Hypothalamus (tissue), 51 donors: ENCODE measurements at regions not wholly inside any gene's neighbourhood (a gene's known extent, or its start where the extent isn't known, plus 50 kb on each side); places are given as distances from the start of the nearest gene placed in this dataset.
A peak's percentile ranks its signal among the peaks of the same experiment; 100 is the strongest.

Experiments used
- DNase-seq, 51 donors: peaks; one replicate each; lab custom pipeline; 2025; lab: John Stamatoyannopoulos, UW

DNA sequence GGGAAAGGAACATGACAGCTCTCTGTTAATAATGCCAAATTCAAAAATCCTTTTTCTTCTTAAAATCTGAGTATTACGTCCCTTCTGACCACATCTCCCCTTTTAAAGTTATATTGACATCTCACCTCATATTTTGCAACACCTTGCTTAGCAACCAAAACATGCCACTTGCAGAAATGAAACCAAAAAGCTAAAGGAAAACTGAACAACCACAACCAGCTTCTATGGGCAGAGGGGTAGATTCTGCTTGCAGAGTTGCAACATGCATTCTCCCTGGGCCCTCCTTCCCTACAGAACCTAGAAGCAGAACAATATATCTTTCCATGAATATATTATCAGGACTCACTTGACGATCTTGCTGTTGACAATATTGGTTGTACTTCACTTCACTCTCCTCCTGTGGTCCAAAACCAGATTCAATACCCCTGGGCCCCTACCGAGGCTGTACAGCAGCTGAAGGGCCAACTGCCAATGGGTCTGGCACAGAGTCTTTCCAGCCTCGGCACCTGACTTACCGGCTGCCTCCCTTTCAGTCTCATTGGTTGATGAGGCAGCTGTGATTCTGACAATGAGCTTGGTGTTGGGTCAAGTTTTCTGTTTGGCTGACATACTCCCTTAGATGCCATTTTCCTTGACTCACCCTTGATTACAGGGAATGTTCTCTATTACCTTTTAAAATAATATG is 616.6 kb downstream of the ZEB2 start:
- DNase-seq: peak in 17 of 51 donors; percentile 0 to 15 (median 6)

DNA sequence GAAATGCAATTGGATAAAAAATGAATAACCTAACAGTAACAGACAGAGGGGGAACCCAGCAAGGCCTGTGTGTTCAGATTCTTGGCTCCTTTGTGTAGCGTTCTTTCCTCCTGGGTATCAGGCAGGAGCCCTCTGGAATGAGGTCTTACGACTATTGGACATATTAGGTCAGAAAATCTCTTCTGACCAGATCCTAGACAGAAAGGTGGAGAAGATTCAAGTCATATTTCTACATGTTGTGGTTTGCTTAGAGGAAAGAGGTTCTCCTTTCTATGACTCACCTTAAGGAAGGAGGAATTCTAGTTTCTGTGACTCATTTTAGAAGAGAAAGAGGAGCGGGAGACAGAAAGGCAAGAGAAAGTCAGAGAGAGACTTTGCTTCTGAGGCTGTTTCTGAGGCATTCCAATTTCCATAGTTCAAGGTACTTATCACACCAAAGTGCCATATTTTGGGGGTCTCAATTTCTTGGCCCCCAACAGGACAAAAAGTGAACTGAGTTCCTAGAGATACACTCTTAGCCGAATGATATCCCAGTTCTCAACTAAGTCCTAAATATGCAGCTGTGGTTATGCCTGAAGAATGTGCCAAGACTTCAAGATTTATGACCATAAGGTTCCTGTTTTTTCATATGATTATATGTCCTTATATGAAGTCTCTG is 618.6 kb downstream of the ZEB2 start:
- no peak for DNase-seq

DNA sequence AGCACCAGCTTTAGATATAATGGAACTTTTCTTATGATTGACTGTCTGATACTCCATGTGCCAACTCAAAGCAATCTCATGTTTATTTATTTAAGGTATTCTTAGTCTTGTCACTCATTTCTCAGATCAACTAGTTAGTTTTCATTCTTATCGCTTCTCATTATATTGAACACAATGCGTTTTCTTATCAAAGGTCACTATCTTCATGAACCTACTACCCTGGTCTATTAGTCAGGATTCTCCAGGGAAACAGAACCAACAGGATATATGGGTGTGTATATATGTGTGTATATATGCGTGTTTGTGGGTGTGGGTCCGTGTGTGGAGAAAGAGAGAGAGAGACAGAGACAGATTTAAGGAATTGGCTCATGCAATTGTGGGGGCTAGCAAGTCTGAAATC is 619.9 kb downstream of the ZEB2 start:
- no peak for DNase-seq

DNA sequence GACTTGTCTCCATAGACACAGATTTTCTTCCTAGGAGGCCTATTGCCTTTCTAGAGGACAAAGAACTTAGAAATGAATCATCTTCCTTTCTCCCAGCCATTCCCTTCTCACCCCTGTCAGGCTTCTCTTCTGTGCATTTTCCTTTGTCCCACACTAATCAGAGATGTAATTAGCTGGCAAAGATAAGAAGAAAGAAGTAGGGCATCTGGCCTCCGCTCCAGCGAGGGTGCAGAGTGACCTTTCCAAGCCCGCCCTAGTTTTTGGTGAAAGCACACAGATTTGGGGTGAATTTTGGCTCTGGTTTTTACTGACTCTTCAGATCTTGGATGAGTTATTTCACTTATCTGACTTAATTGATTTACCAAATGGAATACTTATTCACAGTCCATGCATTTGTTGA is 626.5 kb downstream of the ZEB2 start:
- DNase-seq: no peak

DNA sequence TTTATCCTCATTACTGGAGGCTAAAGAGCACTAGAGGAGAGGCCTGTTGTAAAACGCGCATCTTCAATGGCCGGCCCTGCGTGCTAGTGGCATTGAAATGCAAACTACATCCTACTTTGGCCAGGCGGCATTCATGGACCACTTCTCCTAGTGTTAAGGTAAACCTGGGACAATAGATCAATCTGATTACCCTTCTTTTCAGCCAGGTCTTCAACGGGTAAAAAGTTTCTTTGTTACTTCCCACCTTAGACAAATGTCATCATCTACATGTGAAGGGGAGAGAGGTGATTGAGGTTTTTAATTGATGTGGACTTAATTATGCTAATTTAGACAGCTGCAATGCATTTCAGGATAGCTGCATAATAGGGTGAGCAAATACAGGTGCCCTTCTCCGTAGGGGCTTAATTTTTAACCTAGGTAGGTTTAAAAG is 628.0 kb downstream of the ZEB2 start:
- DNase-seq: no peak

DNA sequence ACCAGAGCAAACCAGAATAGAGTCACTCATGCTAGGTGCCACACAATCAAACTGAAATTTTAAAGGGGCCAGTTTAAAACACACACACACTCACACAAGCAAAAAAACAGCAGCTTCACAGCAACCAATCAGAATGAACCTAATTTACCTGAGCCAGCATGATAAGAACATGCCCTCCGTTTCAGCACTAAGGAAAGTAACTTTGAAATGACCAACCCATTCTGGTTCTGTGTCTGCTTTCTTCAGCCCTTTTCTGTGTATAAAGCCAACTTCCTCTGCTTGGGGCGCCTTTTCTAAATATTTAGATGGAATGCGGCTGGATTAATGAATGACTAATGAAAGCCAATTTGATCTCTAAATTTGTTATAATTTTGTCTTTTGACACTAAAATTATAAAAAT is 629.1 kb downstream of the ZEB2 start:
- no peak for DNase-seq

DNA sequence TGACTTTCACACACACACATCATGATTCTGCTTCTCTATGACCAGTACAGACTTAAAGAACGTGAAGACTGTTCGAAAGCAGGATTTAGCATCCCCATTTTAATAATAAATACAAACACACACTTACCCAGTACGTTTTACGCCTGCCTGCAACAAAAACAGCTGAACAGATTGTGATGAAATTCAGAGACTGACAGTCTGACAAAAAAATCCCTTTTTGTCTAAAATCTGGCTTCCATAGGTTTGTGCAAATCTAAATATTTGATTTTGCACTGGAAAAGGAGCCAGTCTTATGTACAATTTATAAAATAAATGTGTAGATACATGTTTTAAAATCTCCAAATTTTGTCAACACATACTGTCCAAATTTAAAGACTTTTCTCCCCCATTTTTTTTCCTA is 630.7 kb downstream of the ZEB2 start:
- no peak for DNase-seq

DNA sequence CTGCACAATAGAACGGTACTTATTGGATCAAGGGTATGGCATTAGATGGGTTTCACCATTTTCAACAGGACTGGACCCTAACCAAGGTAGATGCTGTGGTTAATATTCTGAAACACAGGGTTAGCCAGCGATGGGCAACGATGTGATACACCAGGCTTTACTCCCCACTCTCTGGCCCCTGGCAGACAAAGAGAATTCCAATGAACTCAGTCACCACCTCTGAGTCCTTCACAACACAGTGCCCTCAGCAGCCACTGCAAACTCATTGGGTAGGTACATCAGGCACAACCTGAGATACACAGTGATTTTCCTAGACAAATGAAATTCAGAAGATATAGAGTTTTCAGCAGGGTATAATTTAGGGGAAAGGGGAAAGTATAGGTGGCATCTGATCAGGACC is 634.5 kb downstream of the ZEB2 start:
- DNase-seq: no peak

DNA sequence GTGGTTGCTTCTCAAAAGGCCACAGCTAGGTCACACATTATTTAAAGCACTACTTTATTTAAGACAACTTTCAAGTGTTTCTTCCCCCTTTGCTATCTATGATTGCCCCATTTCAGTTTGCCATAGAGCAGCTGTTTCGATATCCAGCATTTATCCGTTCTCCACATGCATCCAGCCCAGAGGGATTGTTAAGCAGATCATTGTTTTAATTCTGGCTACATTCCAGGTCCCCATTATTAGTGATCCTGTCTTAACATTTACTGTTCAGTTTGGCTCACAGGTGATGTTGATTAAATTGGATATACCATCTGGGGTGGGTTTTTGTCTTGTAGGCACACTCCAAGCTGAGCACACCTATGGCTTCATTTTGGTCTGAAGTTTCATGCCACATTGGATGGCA is 638.7 kb downstream of the ZEB2 start:
- DNase-seq: no peak

DNA sequence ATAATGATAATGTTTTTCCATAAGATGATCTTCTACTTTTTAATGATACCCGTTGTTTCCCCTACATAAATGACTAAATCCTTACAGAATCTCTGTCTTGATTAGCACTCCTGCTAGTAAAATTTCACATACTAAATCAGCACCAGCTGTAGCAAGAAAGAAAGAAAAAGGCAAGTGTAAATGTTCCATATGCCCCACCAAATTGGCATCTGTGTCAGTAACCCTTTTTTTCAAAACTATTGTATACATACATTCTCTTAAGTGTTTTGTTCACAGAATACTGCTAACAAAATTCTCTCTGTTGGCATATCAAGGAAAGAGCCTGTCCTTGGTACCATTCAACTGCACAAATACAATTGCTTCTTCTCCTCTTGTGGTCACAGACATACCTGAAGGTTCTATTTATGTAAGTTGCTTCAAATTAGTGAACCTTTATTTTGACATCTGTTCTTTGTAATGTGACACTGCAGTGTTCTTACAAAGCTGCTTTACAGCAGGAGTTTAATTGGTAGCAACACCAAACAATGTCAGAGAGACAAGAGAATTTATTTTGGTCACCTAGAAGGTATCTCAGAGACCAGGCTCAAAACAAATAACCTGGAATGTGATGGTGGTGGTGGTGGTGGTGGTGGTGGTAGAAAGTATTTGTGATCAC is 641.9 kb downstream of the ZEB2 start:
- no peak for DNase-seq

DNA sequence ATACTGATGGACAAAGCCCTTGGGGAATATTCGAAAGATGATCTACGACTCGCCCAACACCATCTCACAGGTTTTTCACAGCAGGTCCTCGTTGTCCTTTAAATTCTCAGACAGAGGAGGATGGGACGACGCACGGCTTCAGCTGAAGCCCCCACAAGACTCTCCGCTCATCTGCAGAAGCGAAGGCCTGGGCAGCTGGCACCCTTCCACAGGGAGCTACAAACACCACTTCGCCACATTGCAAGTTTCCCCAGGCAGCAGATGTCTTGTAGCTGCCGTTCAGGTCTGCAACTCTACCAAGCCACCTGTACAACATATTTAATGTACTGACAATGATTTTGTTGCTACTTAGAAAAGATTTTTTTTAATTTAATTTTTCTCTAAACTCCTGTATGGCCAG is 642.9 kb downstream of the ZEB2 start:
- no peak for DNase-seq

DNA sequence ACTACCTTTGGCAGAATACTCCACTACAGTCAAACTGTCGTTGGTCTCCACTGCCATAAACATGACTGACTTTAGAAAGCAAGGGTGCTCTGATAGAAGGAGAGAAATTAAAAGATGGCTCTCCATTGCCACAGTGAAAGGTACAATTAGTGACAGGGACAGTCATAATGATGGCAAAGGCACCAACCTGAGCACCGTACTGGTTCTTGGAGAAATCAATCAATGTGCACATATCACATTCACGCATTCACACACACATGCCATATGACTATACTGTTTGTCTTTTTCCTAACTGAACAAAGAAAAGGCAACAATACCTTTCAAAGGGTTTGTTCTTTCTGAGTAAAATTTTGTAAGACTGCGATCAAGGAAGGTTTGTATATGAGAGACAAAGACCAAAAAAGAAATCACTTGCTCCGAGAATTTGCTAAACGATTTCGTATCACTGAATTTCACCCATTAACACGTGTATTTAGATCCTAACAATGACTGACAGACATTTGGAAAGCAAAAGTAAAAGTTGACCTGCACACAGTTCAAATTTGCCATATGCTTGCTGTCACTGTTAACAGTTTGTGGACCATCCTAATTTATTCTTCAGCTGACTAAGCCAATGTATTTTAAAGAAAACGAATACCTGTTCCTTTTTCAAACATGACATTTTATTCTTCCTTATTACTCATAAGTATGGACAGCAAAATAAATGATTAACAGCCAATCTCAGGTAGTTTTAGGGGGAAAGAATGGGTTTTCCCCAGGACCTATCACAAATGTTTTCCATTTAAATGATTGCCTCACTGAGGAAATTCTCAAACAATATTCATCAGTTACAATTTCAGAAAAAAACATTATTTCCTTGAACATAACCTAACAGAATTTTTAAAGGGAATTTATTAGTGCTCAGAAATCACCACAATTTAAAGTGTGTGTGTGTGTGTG is 644.4 kb downstream of the ZEB2 start:
- DNase-seq: no peak

DNA sequence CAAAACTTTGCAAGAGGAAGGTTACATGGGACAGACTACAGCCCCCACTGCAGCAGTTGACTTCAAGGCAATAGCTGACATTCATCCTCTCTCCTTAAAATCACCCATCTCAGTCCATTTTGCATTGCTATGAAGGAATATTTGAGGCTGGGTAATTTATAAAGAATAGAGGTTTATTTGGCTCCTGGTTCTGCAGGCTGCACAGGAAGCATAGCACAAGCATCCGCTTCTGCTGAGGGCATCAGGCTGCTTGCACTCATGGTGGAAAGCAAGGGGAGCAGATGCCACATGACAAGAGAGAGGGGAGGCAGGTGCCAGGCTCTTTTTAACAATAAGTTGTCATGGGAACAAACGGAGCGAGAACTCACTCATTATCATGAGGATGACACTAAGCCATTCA is 646.0 kb downstream of the ZEB2 start:
- DNase-seq: no peak

DNA sequence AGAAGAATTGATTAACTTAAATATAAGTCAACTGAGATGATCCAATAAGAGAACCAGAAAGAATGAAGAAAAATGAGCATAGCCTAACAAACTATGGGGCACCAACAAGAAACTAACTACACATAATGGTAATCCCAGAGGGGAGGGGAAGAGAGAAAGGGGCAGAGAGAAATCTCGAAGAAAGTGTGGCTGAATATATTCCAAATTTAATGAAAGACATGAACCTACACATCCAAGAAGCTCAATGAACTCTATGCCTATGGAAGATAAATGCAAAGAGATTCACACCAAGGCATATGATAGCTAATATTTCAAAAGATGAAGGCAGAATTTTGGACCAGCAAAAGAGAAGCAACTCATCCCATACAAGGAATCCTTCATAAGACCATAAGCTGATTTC is 649.2 kb downstream of the ZEB2 start:
- no peak for DNase-seq

DNA sequence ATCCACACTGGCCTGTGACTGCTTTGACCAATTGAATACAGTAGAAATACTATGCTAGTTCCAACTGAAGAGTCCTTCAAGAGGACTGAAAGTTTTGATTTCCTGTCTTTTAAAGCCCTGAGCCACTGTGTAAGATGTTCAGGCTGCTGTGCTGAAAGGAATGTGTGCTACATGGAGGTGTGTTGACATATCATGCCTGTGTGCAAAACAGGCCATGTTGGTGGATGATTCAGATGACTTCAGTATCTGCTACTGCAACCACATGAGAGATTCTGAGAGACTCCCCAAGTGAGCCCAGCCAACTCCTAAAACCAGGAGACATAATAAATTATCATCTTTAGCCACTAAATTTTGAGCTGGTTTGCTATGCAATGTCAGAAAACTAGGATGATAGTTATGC is 662.9 kb downstream of the ZEB2 start:
- no peak for DNase-seq

DNA sequence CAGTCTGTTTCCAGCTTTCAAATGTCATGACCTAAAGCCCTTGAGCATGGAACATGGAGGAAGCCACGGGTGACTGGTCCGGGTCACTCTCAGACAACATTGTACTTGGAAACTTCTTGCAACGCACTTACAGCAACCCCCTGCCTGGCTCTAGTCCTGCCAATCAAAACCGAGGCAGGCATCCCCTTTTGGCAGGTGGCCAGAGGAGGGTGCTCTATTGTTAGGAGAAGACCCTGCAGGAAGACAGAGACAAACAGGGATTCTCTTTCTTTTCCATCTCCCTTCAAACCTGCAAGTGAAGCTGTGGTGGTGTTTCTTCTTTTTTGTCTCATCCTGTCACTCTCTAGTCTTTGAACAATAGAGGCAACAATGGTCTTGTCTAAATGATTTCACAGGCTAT is 667.2 kb downstream of the ZEB2 start:
- DNase-seq: peak in 1 of 51 donors; percentile 0

DNA sequence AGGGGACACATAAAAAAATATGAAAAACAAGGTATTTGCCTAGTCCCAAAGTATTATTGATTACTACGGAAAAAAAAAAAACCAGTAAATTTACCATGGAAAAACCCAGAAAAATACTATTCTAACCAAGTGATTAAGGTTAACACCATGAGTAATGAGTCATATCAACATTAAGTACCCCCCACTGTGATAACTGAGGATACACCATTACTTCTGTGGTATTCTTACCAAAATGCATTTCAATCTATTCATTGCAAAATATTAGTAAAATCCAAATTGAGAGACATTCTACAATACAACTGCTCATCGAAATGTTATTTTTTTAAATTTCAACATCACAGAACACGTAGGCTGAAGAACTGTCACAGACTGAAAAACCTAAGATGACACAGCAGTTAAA is 669.8 kb downstream of the ZEB2 start:
- no peak for DNase-seq

DNA sequence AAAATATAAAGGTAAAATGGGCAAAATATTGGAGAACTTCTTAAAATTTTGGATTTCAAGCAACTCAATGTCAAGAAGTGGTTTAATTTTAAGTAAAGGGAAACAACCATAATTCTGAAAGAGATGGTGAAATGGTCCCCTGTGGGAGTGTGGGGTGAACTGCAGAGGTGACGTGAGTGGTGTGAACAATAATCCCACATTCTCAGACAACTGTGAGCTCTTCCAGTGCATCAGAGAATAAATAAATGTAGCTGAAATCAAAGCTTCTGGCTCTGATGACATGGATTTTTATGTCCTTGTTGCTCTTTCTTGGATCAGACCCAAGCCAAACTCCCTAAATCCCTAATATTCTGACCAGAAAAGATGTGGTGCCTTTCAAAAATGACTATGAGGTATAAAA is 672.7 kb downstream of the ZEB2 start:
- no peak for DNase-seq

DNA sequence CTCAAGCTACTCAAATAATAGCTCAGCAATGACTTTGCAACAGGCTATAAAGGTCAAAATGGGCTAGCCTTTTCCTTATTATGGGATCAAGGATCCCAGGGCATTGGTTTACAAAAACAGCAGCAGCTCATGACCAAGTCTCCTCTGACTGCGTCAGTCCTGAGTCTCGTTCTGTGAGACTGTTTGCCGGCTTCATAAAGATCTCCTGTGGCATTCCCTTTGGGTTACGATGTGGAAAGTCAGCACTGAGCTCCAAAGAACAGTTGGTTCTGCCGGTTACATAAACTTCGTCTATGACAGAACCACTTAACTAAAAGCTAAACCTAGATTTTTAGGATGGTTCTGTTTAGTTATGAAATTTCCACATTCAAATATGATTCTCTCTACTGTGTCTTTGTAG is 674.9 kb downstream of the ZEB2 start:
- no peak for DNase-seq

DNA sequence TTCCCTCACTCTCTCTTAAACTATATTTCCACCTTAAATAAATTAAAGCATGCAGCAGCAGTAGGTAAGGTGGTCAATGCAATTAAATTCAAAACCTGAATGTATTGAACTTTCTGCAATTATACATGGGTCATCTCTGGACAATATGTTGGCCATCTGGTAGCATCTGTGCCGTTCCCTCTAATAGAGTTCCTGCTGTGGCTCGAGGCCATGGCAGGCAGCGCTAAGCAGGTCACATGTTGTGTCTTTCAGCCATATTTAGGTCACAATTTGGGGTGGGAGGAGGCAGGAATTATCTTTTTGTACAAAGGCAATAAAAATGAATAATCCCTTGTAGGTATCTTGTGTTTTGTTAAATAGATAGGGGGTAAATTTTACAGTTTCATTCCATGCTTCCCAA is 676.2 kb downstream of the ZEB2 start:
- DNase-seq: no peak

DNA sequence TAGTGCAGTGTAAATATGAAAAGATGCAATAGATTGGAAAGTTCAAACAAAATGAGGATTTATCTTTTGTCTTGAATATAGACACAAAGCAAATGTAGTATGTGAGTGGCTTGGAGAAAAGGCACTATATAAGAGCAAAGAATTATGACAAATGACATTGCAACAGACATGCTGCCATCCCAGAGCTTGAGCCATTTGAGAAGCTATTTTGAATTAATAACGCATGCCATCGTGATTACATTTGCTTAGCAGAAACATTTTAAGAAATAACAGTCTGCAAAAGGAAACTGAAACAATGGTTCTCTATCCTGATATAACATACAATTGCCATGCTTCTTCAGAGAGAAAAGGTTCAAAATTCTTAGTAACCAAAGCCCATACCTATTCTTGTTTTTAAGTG is 677.1 kb downstream of the ZEB2 start:
- DNase-seq: no peak
